Body of pancreas (tissue), 4 donors: ENCODE measurements at regions not wholly inside any gene's neighbourhood (a gene's known extent, or its start where the extent isn't known, plus 50 kb on each side); places are given as distances from the start of the nearest gene placed in this dataset.

Source experiments
- CTCF ChIP-seq, 7 experiments: fragments of 450-650 bp in 4 of 7; fragments of 200-600 bp in 3 of 7; sonication (generic) in 3 of 7; IDR thresholded peaks; one replicate each; pipeline ENCODE4 v1.5.1; 2016 to 2019; ENCODE audit warnings: antibody characterized with exemption in 7 of 7
- POLR2A ChIP-seq, 3 donors: fragments of 450-650 bp; IDR thresholded peaks; one replicate each; pipeline ENCODE4 v1.6.1; 2016; ENCODE audit warnings: antibody characterized with exemption in 3 of 3, mild to moderate bottlenecking in 2 of 3

DNA sequence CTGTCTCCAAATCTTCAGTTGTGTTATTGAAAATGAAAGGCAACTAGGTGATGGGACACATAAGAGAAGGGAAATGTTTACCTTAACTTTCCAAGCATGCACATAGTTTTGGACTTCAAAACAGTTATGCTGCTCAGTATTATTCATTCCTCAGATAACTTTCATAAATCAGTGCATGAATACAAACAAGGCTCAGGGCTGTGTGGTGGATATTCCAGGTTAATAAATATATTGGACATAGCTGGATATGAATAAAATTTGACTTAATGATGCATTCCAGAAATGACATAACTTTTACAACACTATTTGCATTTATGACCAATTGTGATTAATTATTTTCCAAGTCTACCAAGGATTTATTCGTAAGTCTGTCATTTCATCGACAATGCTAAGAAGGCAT is 301.2 kb upstream of the ZNF804A start:
- TF ChIP-seq CTCF (IDR thresholded peaks at IDR 0.05) (no peak), POLR2A (IDR thresholded peaks at IDR 0.05) (no peak)
